Activated naive CD4-positive, alpha-beta T cell treated with anti-CD3 and anti-CD28 coated beads, Interleukin-2, amount 10 ng/mL, durations not matched to agents 7 days and 5 days (primary cell): ENCODE measurements at regions not wholly inside any gene's neighbourhood (a gene's known extent, or its start where the extent isn't known, plus 50 kb on each side); places are given as distances from the start of the nearest gene placed in this dataset.
"Not testable (repeated sequence)": the region's sequence is repeated elsewhere in the genome, so short reads cannot be mapped to it uniquely, and the experiment has no call there.

ENCODE experiments used
- CTCF ChIA-PET: fragments of 350-600 bp; sonication (Branson Sonifier 250); formaldehyde crosslinking; loops from one replicate; lab custom pipeline; 2021; ENCODE audit warnings: antibody characterized with exemption; lab: Charles Lee
- DNase-seq: peaks from one replicate; pipeline ENCODE4 v3.0.0-alpha.2; 2020
- H3K27ac Mint-ChIP-seq: one replicate; pipeline ENCODE4 v1.8.0; 2021; ENCODE audit warnings: mild to moderate bottlenecking, moderate library complexity, mixed read lengths
- H3K27me3 Mint-ChIP-seq: one replicate; pipeline ENCODE4 v1.8.0; 2021; ENCODE audit warnings: mild to moderate bottlenecking, mixed read lengths
- H3K36me3 Mint-ChIP-seq: one replicate; pipeline ENCODE4 v1.8.0; 2021; ENCODE audit warnings: mixed read lengths
- H3K4me1 Mint-ChIP-seq: one replicate; pipeline ENCODE4 v1.8.0; 2021; ENCODE audit warnings: mixed read lengths
- H3K4me3 Mint-ChIP-seq: one replicate; pipeline ENCODE4 v1.8.0; 2021; ENCODE audit warnings: mild to moderate bottlenecking, moderate library complexity, mixed read lengths
- H3K9me3 Mint-ChIP-seq: one replicate; pipeline ENCODE4 v1.8.0; 2021; ENCODE audit warnings: mixed read lengths

DNA sequence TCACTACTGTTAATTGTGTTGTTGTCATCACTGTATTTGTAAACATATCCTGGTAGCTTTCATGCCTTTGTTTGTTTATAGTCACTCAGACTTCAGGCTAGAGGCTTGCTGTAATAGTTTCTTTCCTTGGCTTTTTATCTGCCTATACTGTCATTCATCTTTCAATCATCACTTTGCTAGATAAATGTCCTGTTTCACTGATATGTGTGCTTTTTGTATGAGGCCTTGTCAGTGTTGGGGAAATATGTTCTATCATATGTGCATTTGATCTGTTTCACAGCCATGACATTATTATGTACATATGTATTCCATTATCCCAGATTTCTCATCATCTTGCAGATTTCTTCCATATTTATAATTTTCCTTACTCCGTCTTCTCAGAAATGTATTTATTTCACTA is 558.9 kb upstream of the LRFN5 start:
- DNase-seq: no peak
- Mint-ChIP-seq H3K9me3 (peaks cover 2% of the 10 kb centered on the region), H3K4me3 (no peak overlapping the region), H3K27me3 (no peaks in the 10 kb centered on the region), H3K27ac (no peak overlapping the region), H3K4me1 (no peaks in the 10 kb centered on the region), H3K36me3 (no peaks in the 10 kb centered on the region)
- CTCF ChIA-PET: no interaction called here

DNA sequence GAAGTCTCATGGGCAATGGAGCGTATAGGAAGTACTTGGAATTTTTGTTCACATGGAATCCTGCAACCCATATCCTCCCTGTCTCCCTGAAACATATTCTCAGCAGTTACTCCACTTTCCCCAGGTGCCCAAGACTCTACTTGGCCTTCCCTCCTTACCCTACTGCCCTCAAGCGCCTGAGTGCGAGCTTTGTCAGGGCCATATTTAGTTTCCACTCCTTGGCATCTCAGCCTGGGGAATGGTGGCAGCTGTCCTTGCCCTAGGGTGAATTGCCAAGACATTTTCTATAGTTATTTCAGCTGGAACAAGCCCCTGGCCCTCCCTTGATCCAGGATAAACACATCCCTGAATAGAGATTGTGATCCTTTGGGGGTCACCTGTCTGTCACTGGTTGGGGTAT is 569.3 kb upstream of the LRFN5 start:
- Mint-ChIP-seq H3K27ac (no peak overlapping the region), H3K4me1 (no peaks in the 10 kb centered on the region), H3K27me3 (no peaks in the 10 kb centered on the region), H3K9me3 (no peaks in the 10 kb centered on the region), H3K4me3 (no peak overlapping the region), H3K36me3 (no peaks in the 10 kb centered on the region)
- CTCF ChIA-PET: no interaction called here
- no peak for DNase-seq

DNA sequence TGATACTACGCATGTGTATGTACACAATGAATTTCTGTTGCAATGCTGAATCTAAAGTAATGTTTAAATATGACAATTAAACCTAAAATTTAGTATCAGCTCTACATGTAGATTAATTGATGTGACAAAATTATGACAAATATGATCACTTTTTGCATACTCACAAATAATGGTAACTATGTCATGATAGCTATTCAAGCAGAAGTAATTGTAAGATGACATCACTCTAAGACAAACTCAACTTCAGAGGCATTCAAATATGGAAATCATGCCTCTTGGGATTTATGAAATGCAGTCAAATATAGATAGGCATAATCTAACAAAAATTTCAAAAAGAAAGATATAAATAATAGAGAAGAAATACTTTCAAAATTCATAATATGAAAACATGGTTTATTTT is 571.7 kb upstream of the LRFN5 start:
- Mint-ChIP-seq H3K4me1 (no peaks in the 10 kb centered on the region), H3K36me3 (no peaks in the 10 kb centered on the region), H3K4me3 (no peak overlapping the region), H3K27me3 (no peaks in the 10 kb centered on the region), H3K9me3 (no peaks in the 10 kb centered on the region), H3K27ac (no peak overlapping the region)
- DNase-seq: no peak
- CTCF ChIA-PET: no interaction called here

DNA sequence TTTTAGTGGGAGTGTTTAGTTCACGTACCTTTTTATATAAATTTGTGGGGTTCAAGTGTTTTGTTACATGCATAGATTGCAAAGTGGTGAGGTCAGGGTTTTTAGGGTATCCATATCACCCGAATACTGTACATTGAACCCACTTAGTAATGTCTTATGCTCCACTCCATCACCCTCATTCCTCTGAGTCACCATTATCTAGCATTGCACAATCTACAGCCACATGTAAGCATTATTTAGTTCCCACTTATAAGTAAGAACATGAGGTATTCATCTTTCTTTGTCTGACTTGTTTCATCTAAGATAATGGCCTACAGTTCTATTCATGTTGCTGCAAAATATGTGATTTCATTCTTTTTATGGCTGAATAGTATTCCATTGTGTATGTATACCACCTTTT is 583.7 kb upstream of the LRFN5 start:
- no peaks in the 10 kb centered on the region for H3K36me3 Mint-ChIP-seq
- no peak overlapping the region for H3K27ac Mint-ChIP-seq
- no peak overlapping the region for H3K4me3 Mint-ChIP-seq
- peaks cover 4% of the 10 kb centered on the region for H3K9me3 Mint-ChIP-seq
- CTCF ChIA-PET: no interaction called here
- no peaks in the 10 kb centered on the region for H3K4me1 Mint-ChIP-seq
- no peak for DNase-seq
- H3K27me3 Mint-ChIP-seq: no peaks in the 10 kb centered on the region

DNA sequence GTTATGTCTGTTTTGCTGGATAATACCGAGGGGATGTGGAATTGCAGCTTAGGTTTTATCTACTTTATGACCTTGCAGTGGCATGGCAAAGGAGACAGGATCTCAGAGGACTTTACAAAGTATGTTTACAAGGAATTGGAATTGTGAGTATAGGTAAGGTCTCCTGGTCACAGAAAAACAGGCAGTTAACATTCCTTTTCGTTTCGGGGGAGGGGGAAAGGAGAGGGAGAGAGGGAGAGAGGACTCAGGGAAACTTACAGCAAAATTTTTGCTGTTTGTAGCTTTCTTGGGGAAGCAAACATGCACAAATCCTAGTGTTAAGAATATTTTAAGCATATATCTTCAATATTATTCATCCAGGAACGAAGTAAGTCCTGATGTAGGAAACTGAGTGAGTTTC is 590.5 kb upstream of the LRFN5 start:
- H3K9me3 Mint-ChIP-seq: no peaks in the 10 kb centered on the region
- no peak for DNase-seq
- CTCF ChIA-PET: no interaction called here
- no peaks in the 10 kb centered on the region for H3K36me3 Mint-ChIP-seq
- H3K4me3 Mint-ChIP-seq: no peak overlapping the region
- no peak overlapping the region for H3K27ac Mint-ChIP-seq
- no peaks in the 10 kb centered on the region for H3K27me3 Mint-ChIP-seq
- no peaks in the 10 kb centered on the region for H3K4me1 Mint-ChIP-seq

DNA sequence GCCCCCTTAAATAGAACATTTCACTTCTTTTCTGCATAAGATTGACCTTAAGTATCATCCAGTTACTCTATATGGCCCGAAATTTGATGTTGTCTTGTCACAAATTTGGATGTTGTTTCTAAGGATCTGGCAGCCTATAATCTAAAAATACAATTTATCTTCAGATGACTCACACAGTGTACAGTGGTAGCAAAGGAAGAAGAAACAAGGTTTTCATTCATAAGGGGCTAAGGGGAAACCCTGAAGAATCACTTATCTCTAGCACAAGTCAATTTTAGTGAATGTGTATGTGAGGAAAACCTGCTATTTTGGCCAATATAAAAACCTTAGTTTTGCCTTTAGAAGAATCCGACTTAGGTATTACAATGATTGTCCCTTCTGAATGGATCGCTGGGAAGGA is 606.3 kb upstream of the LRFN5 start:
- no peak overlapping the region for H3K4me3 Mint-ChIP-seq
- no peak overlapping the region for H3K27ac Mint-ChIP-seq
- no peaks in the 10 kb centered on the region for H3K4me1 Mint-ChIP-seq
- H3K36me3 Mint-ChIP-seq: no peaks in the 10 kb centered on the region
- DNase-seq: no peak
- H3K9me3 Mint-ChIP-seq: peaks cover 4% of the 10 kb centered on the region
- no peaks in the 10 kb centered on the region for H3K27me3 Mint-ChIP-seq
- CTCF ChIA-PET: no interaction called here

DNA sequence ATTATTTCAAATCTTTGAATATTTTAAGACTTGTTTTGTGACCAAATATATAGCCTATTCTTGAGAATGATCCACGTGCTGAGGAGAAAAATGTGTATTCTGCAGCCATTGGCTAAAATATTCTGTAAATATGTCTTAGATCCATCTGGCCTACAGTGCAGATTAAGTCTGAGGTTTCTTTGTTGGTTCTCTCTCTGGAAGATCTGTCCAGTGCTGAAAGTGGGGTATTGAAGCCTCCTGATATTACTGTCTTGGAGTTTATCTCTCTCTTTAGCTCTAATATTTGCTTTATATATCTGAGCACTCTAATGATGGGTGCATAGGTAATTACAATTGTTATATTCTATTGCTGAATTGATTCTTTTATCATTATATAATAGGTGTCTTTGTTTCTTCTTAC is 617.4 kb upstream of the LRFN5 start:
- H3K9me3 Mint-ChIP-seq: peaks cover 15% of the 10 kb centered on the region
- CTCF ChIA-PET: no interaction called here
- DNase-seq: no peak
- no peaks in the 10 kb centered on the region for H3K4me1 Mint-ChIP-seq
- no peak overlapping the region for H3K4me3 Mint-ChIP-seq
- no peaks in the 10 kb centered on the region for H3K27me3 Mint-ChIP-seq
- H3K36me3 Mint-ChIP-seq: no peaks in the 10 kb centered on the region
- H3K27ac Mint-ChIP-seq: no peak overlapping the region

DNA sequence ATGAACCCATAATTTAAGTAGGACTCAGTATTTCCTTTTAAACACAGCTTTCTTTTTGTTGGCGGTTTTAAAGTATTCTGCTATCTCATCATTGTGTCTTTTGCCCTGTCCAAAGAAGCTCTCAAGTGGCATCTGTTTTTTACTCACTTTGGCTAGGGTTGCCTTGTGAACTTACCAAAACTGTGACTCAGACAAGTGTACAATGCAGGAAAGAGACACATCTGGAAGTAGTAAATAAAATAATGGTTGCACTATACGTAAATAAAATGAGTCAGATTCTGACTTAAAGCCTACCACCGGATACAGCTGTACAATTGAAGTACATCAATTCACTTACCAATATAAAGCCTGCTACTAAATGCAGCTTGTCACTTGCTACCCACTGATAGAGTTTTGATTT is 619.2 kb upstream of the LRFN5 start:
- H3K27ac Mint-ChIP-seq: no peak overlapping the region
- no peaks in the 10 kb centered on the region for H3K4me1 Mint-ChIP-seq
- H3K4me3 Mint-ChIP-seq: no peak overlapping the region
- no peaks in the 10 kb centered on the region for H3K27me3 Mint-ChIP-seq
- CTCF ChIA-PET: no interaction called here
- H3K9me3 Mint-ChIP-seq: peaks cover 11% of the 10 kb centered on the region
- DNase-seq: no peak
- H3K36me3 Mint-ChIP-seq: no peaks in the 10 kb centered on the region

DNA sequence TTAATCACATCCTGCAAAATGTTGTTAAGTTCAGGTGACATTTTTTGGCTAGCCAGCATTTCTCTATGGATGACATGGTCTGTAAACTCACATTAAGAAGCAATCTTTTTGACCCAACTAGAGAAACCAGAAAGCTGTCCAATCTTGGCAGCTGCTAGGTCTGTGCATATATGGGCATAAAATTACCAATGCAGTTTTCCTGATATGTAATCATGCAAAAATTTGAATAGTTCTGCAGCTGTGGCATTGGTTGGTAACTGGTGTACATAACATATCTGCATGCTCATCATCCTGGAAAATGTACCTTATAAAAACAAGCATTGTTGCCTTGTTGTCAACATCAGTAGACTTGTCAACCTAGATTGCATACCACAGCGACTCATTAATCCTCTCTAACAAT is 620.0 kb upstream of the LRFN5 start:
- Mint-ChIP-seq H3K36me3 (no peaks in the 10 kb centered on the region), H3K9me3 (peaks cover 4% of the 10 kb centered on the region), H3K4me3 (no peak overlapping the region), H3K27ac (no peak overlapping the region), H3K4me1 (no peaks in the 10 kb centered on the region), H3K27me3 (no peaks in the 10 kb centered on the region)
- no peak for DNase-seq
- CTCF ChIA-PET: no interaction called here

DNA sequence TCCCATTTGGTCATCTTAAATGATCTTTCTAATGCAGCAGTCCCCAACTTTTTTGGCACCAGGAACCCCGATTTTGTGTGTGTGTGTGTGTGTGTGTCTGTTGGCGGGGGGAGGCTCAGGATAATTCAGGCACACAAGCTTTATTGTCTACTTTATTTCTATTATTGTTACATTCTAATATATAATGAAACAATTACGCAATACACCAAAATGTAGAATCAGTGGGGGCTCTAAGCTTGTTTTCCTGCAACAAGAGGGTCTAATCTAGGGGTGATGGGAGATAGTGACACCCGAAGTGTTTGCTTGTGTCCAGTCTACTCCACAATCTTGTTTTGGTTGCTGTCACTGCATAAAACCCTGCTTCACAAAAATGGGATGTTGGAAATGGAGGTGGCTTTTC is 621.1 kb upstream of the LRFN5 start:
- peaks cover 4% of the 10 kb centered on the region for H3K9me3 Mint-ChIP-seq
- H3K4me1 Mint-ChIP-seq: no peaks in the 10 kb centered on the region
- no peaks in the 10 kb centered on the region for H3K36me3 Mint-ChIP-seq
- H3K27me3 Mint-ChIP-seq: no peaks in the 10 kb centered on the region
- no peak overlapping the region for H3K4me3 Mint-ChIP-seq
- no peak for DNase-seq
- H3K27ac Mint-ChIP-seq: no peak overlapping the region
- CTCF ChIA-PET: no interaction called here

DNA sequence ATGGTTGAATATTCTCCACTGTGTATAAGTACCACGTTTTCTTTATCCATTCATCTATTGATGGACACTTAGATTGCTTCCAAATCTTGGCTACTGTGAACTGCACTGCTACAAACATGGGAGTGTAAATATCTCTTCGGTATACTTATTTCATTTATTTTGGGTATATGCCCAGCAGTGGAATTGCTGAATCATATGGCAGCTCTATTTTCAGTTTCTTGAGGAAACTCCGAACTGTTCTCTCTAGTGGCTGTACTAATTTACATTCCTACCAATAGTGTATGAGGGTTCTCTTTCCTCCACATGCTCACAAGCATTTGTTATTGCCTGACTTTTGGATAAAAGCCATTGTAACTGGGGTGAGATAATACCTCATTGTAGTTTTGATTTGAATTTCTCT is 623.1 kb upstream of the LRFN5 start:
- no peak for DNase-seq

DNA sequence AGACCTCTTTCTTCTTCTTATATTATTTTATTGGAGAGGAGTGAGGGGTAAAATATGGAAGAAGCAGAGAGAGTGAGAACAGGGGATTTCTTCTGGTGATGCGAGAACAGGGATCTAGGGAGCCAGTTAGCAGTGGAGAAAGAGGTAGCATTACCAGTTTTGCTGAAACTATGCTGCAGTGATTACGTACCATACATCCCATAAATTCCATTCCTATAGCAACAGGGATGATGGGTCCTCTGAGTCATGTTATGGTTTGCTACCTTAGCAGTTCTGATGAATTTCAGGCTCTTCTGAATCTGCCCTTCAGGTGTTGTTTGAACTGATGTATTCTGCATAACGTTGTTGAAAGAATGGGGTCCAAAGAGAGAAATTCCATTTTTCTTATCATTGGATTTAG is 625.4 kb upstream of the LRFN5 start:
- CTCF ChIA-PET: no interaction called here
- Mint-ChIP-seq H3K27me3 (no peaks in the 10 kb centered on the region), H3K9me3 (peaks cover 2% of the 10 kb centered on the region), H3K36me3 (no peaks in the 10 kb centered on the region), H3K4me1 (no peaks in the 10 kb centered on the region), H3K4me3 (no peak overlapping the region), H3K27ac (no peak overlapping the region)
- DNase-seq: no peak

More for the DNA sequence above, 623.1 kb upstream of the LRFN5 start:
- H3K36me3 Mint-ChIP-seq: no peaks in the 10 kb centered on the region
- H3K9me3 Mint-ChIP-seq: peaks cover 4% of the 10 kb centered on the region
- H3K27me3 Mint-ChIP-seq: no peaks in the 10 kb centered on the region
- CTCF ChIA-PET: no interaction called here
- H3K4me1 Mint-ChIP-seq: no peaks in the 10 kb centered on the region
- no peak overlapping the region for H3K4me3 Mint-ChIP-seq
- H3K27ac Mint-ChIP-seq: no peak overlapping the region

DNA sequence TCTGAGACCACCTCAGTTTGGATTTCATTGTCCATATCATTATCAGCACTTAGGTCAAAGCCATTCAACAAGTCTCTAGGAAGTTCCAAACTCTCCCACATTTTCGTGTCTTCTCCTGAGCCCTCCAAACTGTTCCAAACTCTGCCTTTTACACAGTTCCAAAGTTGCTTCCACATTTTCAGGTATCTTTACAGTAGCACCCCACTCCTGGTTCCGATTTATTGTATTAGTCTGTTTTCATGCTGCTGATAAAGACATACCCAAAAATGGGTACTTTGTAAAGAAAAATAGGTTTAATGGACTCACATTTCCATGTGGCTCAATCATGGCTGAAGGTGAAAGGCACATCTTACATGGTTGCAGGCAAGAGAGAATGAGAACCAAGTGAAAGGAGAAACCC is 646.4 kb upstream of the LRFN5 start:
- CTCF ChIA-PET, H3K27me3 Mint-ChIP-seq, H3K36me3 Mint-ChIP-seq, DNase-seq, H3K4me1 Mint-ChIP-seq, H3K4me3 Mint-ChIP-seq, H3K27ac Mint-ChIP-seq: not testable (repeated sequence)
- H3K9me3 Mint-ChIP-seq: peaks cover 13% of the 10 kb centered on the region

DNA sequence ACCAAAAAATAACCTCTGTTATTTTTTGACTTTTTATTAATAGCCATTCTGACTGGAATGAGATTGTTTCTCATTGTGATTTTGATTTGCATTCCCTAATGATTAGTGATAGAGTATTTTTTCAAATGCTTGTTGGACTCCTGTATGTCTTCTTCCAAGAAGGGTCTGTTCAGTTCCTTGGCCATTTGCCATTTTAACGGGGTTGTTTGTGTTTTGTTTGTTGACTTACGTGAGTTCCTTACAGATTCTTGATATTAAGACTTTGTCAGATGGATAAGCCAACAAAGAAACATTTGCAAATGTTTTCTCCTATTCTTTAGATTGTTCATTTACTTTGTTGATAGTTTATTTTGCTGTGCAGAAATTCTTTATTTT is 651.6 kb upstream of the LRFN5 start:
- Mint-ChIP-seq H3K27me3 (no peaks in the 10 kb centered on the region), H3K9me3 (peaks cover 15% of the 10 kb centered on the region), H3K4me3 (no peak overlapping the region), H3K4me1 (no peaks in the 10 kb centered on the region), H3K36me3 (no peaks in the 10 kb centered on the region), H3K27ac (no peak overlapping the region)
- CTCF ChIA-PET: no interaction called here
- no peak for DNase-seq

DNA sequence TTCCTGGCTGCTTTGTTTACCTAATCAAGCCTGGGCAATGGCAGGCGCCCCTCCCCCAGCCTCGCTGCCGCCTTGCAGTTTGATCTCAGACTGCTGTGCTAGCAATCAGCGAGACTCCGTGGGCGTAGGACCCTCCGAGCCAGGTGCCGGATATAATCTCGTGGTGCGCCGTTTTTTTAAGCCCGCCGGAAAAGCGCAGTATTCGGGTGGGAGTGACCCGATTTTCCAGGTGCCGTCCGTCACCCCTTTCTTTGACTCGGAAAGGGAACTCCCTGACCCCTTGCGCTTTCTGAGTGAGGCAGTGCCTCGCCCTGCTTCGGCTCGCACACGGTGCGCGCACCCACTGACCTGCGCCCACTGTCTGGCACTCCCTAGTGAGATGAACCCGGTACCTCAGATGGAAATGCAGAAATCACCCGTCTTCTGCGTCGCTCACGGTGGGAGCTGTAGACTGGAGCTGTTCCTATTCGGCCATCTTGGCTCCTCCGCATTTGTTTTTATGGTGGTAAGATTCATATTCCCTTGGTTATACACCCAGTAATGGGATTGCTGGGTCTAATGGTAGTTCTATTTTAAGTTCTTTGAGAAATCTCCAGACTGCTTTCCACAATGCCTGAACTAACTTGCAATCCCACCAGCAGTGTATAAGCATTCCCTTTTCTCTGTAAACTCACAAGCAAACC is 652.1 kb upstream of the LRFN5 start:
- H3K4me3 Mint-ChIP-seq, H3K36me3 Mint-ChIP-seq, DNase-seq, H3K4me1 Mint-ChIP-seq, CTCF ChIA-PET, H3K27ac Mint-ChIP-seq, H3K27me3 Mint-ChIP-seq: not testable (repeated sequence)
- H3K9me3 Mint-ChIP-seq: peaks cover 12% of the 10 kb centered on the region

DNA sequence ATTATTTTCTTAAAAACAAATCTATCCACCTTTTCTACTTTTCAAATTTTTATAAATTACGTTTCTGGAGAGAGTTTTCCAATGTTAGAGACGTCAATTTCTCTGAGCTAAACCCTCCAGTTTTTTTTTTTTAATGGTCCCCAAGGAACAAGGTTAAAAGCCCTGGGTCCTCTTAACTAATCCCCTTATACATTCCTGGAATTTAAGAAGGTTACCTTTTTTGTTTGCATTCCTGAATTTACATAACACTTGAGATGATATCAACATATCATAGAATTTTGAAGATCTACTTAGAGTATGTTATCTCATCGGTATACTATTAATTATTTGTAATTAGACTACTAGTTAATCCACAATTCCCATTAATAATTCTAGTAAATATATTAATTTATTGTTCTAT is 662.2 kb upstream of the LRFN5 start:
- Mint-ChIP-seq H3K4me1 (no peaks in the 10 kb centered on the region), H3K27me3 (no peaks in the 10 kb centered on the region), H3K9me3 (peaks cover 4% of the 10 kb centered on the region), H3K36me3 (no peaks in the 10 kb centered on the region), H3K4me3 (no peak overlapping the region), H3K27ac (no peak overlapping the region)
- no peak for DNase-seq
- CTCF ChIA-PET: no interaction called here
